GM23338 (cell line): ENCODE measurements at regions not wholly inside any gene's neighbourhood (a gene's known extent, or its start where the extent isn't known, plus 50 kb on each side); places are given as distances from the start of the nearest gene placed in this dataset.

ENCODE experiments used
- CREB1 ChIP-seq: fragments of 250-450 bp; sonication (Bioruptor Pico); IDR thresholded peaks from 2 replicates; pipeline ENCODE4 v1.5.0; 2020; ENCODE audit warnings: low read depth, mild to moderate bottlenecking, moderate library complexity
- ETS1 ChIP-seq: IDR thresholded peaks from 2 replicates; pipeline ENCODE4 v1.6.1; 2016; ENCODE audit warnings: antibody characterized with exemption
- EZH2 ChIP-seq: fragments of 200-600 bp; sonication (generic); IDR thresholded peaks from one replicate; pipeline ENCODE4 v1.8.0; 2017; ENCODE audit warnings: antibody characterized with exemption, mild to moderate bottlenecking, low read depth; ENCODE audit not compliant: unreplicated experiment
- EZH2phosphoT487 ChIP-seq: fragments of 200-600 bp; sonication (generic); IDR thresholded peaks from one replicate; pipeline ENCODE4 v1.8.1; 2018; ENCODE audit warnings: antibody characterized with exemption; ENCODE audit not compliant: unreplicated experiment
- JUNB ChIP-seq: IDR thresholded peaks from one replicate; pipeline ENCODE4 v1.6.1; 2016; ENCODE audit warnings: antibody characterized with exemption; ENCODE audit not compliant: unreplicated experiment
- POLR2AphosphoS5 ChIP-seq: IDR thresholded peaks from 2 replicates; pipeline ENCODE4 v1.6.1; 2016; ENCODE audit warnings: antibody characterized with exemption, low read depth
- ZNF331 ChIP-seq: fragments of 250-450 bp; sonication (Bioruptor Pico); IDR thresholded peaks from 2 replicates; pipeline ENCODE4 v1.5.0; 2020; ENCODE audit warnings: low read depth, mild to moderate bottlenecking, moderate library complexity
- TF ChIP-seq, protein P1 (sequence below), 2 experiments: fragments of 200-600 bp in 1 of 2; sonication (generic) in 1 of 2; conservative IDR thresholded peaks; 2 replicates each; pipeline versions ENCODE4 v1.5.1 to v1.6.1; 2016 to 2017; ENCODE audit warnings: antibody characterized with exemption in 2 of 2, low read depth in 2 of 2, mild to moderate bottlenecking in 2 of 2, moderate library complexity in 1 of 2
- TF ChIP-seq, protein P2 (sequence below): fragments of 250-450 bp; sonication (Bioruptor Pico); IDR thresholded peaks from 2 replicates; pipeline ENCODE4 v1.5.0; 2020; ENCODE audit warnings: mild to moderate bottlenecking, moderate library complexity
- TF ChIP-seq, protein P3 (sequence below): IDR thresholded peaks from one replicate; pipeline ENCODE4 v1.6.1; 2018; ENCODE audit warnings: antibody characterized with exemption; ENCODE audit not compliant: unreplicated experiment

GRCh38 chr10:52597189-52597863 lies 175.3 kb downstream of the MBL2 start:
- TF ChIP-seq, protein P1, sequence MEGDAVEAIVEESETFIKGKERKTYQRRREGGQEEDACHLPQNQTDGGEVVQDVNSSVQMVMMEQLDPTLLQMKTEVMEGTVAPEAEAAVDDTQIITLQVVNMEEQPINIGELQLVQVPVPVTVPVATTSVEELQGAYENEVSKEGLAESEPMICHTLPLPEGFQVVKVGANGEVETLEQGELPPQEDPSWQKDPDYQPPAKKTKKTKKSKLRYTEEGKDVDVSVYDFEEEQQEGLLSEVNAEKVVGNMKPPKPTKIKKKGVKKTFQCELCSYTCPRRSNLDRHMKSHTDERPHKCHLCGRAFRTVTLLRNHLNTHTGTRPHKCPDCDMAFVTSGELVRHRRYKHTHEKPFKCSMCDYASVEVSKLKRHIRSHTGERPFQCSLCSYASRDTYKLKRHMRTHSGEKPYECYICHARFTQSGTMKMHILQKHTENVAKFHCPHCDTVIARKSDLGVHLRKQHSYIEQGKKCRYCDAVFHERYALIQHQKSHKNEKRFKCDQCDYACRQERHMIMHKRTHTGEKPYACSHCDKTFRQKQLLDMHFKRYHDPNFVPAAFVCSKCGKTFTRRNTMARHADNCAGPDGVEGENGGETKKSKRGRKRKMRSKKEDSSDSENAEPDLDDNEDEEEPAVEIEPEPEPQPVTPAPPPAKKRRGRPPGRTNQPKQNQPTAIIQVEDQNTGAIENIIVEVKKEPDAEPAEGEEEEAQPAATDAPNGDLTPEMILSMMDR (conservative IDR thresholded peaks at IDR 0.05; ENCODE audit: low read depth in 2 of 2), result no peak
- TF ChIP-seq EZH2, result no peak
- TF ChIP-seq, protein P2, sequence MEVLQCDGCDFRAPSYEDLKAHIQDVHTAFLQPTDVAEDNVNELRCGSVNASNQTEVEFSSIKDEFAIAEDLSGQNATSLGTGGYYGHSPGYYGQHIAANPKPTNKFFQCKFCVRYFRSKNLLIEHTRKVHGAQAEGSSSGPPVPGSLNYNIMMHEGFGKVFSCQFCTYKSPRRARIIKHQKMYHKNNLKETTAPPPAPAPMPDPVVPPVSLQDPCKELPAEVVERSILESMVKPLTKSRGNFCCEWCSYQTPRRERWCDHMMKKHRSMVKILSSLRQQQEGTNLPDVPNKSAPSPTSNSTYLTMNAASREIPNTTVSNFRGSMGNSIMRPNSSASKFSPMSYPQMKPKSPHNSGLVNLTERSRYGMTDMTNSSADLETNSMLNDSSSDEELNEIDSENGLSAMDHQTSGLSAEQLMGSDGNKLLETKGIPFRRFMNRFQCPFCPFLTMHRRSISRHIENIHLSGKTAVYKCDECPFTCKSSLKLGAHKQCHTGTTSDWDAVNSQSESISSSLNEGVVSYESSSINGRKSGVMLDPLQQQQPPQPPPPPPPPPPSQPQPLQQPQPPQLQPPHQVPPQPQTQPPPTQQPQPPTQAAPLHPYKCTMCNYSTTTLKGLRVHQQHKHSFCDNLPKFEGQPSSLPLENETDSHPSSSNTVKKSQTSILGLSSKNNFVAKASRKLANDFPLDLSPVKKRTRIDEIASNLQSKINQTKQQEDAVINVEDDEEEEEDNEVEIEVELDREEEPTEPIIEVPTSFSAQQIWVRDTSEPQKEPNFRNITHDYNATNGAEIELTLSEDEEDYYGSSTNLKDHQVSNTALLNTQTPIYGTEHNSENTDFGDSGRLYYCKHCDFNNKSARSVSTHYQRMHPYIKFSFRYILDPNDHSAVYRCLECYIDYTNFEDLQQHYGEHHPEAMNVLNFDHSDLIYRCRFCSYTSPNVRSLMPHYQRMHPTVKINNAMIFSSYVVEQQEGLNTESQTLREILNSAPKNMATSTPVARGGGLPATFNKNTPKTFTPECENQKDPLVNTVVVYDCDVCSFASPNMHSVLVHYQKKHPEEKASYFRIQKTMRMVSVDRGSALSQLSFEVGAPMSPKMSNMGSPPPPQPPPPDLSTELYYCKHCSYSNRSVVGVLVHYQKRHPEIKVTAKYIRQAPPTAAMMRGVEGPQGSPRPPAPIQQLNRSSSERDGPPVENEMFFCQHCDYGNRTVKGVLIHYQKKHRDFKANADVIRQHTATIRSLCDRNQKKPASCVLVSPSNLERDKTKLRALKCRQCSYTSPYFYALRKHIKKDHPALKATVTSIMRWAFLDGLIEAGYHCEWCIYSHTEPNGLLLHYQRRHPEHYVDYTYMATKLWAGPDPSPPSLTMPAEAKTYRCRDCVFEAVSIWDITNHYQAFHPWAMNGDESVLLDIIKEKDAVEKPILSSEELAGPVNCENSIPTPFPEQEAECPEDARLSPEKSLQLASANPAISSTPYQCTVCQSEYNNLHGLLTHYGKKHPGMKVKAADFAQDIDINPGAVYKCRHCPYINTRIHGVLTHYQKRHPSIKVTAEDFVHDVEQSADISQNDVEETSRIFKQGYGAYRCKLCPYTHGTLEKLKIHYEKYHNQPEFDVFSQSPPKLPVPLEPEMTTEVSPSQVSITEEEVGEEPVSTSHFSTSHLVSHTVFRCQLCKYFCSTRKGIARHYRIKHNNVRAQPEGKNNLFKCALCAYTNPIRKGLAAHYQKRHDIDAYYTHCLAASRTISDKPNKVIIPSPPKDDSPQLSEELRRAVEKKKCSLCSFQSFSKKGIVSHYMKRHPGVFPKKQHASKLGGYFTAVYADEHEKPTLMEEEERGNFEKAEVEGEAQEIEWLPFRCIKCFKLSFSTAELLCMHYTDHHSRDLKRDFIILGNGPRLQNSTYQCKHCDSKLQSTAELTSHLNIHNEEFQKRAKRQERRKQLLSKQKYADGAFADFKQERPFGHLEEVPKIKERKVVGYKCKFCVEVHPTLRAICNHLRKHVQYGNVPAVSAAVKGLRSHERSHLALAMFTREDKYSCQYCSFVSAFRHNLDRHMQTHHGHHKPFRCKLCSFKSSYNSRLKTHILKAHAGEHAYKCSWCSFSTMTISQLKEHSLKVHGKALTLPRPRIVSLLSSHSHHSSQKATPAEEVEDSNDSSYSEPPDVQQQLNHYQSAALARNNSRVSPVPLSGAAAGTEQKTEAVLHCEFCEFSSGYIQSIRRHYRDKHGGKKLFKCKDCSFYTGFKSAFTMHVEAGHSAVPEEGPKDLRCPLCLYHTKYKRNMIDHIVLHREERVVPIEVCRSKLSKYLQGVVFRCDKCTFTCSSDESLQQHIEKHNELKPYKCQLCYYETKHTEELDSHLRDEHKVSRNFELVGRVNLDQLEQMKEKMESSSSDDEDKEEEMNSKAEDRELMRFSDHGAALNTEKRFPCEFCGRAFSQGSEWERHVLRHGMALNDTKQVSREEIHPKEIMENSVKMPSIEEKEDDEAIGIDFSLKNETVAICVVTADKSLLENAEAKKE, result no peak
- no peak for TF ChIP-seq POLR2AphosphoS5
- TF ChIP-seq, protein P3, sequence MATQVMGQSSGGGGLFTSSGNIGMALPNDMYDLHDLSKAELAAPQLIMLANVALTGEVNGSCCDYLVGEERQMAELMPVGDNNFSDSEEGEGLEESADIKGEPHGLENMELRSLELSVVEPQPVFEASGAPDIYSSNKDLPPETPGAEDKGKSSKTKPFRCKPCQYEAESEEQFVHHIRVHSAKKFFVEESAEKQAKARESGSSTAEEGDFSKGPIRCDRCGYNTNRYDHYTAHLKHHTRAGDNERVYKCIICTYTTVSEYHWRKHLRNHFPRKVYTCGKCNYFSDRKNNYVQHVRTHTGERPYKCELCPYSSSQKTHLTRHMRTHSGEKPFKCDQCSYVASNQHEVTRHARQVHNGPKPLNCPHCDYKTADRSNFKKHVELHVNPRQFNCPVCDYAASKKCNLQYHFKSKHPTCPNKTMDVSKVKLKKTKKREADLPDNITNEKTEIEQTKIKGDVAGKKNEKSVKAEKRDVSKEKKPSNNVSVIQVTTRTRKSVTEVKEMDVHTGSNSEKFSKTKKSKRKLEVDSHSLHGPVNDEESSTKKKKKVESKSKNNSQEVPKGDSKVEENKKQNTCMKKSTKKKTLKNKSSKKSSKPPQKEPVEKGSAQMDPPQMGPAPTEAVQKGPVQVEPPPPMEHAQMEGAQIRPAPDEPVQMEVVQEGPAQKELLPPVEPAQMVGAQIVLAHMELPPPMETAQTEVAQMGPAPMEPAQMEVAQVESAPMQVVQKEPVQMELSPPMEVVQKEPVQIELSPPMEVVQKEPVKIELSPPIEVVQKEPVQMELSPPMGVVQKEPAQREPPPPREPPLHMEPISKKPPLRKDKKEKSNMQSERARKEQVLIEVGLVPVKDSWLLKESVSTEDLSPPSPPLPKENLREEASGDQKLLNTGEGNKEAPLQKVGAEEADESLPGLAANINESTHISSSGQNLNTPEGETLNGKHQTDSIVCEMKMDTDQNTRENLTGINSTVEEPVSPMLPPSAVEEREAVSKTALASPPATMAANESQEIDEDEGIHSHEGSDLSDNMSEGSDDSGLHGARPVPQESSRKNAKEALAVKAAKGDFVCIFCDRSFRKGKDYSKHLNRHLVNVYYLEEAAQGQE, result no peak
- no peak for TF ChIP-seq CREB1 (CRISPR knock-in tag)
- TF ChIP-seq EZH2phosphoT487, result no peak
- no peak for TF ChIP-seq JUNB
- no peak for TF ChIP-seq ETS1
- TF ChIP-seq ZNF331 (CRISPR knock-in tag), result no peak
